ENCODE measurements at regions not wholly inside any gene's neighbourhood (a gene's known extent, or its start where the extent isn't known, plus 50 kb on each side); places are given as distances from the start of the nearest gene placed in this dataset.

DNA sequence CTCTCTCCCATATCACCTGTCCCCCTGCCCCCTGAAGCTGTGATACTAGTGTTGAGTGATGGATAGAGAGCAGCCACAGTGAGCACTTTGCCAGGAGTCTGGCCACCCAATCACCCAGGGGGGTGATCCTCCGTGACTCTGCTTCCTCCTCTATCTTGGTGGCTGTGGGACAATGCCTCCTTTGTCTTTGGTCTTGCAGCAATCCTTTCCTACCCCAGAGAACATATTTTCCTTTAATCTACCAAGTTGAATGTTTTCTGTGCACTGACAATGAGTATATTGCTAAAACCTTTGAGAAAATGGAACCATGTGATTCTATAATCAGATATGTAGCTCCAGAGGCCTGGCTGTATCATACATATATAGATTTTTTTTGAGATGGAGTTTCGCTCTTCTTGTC lies 58.1 kb upstream of the HEPHL1 start:
- no peak for TF ChIP-seq POLR2A (IDR thresholded peaks at IDR 0.05)
- no peak for TF ChIP-seq CTCF (IDR thresholded peaks at IDR 0.05)
- TF ChIP-seq POLR2AphosphoS5 (IDR thresholded peaks at IDR 0.05): no peak
- no peak for TF ChIP-seq EP300 (IDR thresholded peaks at IDR 0.05)
